Endothelial cell of umbilical vein (primary cell): ENCODE measurements at regions not wholly inside any gene's neighbourhood (a gene's known extent, or its start where the extent isn't known, plus 50 kb on each side); places are given as distances from the start of the nearest gene placed in this dataset.

Source experiments
- BruUV-seq: library from RNA; stranded (reverse); fragments of 400-500 nt; replicated peaks from 2 replicates; lab custom pipeline; 2021; lab: Mats Ljungman, UMichigan
- CTCF ChIA-PET: fragments of 300-600, 350-600 bp; sonication (Branson Sonifier 250); formaldehyde crosslinking; loops from one replicate; lab custom pipeline; 2021; ENCODE audit warnings: antibody characterized with exemption, inconsistent platforms; lab: Charles Lee
- POLR2A ChIA-PET: fragments of 300-600, 350-600 bp; sonication (Branson Sonifier 250); formaldehyde crosslinking; loops from one replicate; lab custom pipeline; 2021; ENCODE audit warnings: antibody characterized with exemption, inconsistent platforms; lab: Charles Lee
- DNase-seq: peaks from one replicate; pipeline ENCODE4 v3.0.0-alpha.2; 2011; ENCODE audit warnings: low read depth, low spot score
- FAIRE-seq: peaks from 2 replicates; lab custom pipeline; 2011; peaks lifted over from hg19 to GRCh38; lab: Jason Lieb, UNC
- H2AFZ ChIP-seq: 2 replicates; pipeline ENCODE4 v1.6.0; 2012; ENCODE audit warnings: low read depth, low read length, control low read depth, inconsistent platforms
- H3K27ac ChIP-seq: 2 replicates; pipeline ENCODE4 v1.5.1; 2011; ENCODE audit warnings: low read depth, mild to moderate bottlenecking, control low read depth, low read length, moderate library complexity; ENCODE audit not compliant: insufficient read depth
- H3K27me3 ChIP-seq, 2 experiments: 2 replicates each; pipeline versions ENCODE4 v1.6.0 to v1.6.1; 2011; ENCODE audit warnings: low read length in 2 of 2, mixed read lengths in 1 of 2; ENCODE audit not compliant: control insufficient read depth in 2 of 2, insufficient read depth in 2 of 2
- H3K36me3 ChIP-seq, 2 experiments: 2 replicates in 1 of 2; 3 replicates in 1 of 2; pipeline ENCODE4 v1.5.1; 2011; ENCODE audit warnings: low read length in 2 of 2, mild to moderate bottlenecking in 1 of 2, moderate library complexity in 1 of 2; ENCODE audit not compliant: control insufficient read depth in 2 of 2, insufficient read depth in 2 of 2; ENCODE audit errors: extremely low read depth in 1 of 2
- H3K4me1 ChIP-seq: 3 replicates; pipeline ENCODE4 v1.5.1; 2011; ENCODE audit warnings: mild to moderate bottlenecking, low read length; ENCODE audit not compliant: control insufficient read depth, insufficient read depth; ENCODE audit errors: extremely low read depth
- H3K4me2 ChIP-seq: 2 replicates; pipeline ENCODE4 v1.6.1; 2011; ENCODE audit warnings: low read length, control low read depth, mixed read lengths; ENCODE audit not compliant: insufficient read depth
- H3K4me3 ChIP-seq, 3 experiments: fragments of 200-600 bp in 1 of 3; sonication (generic), shearing (Covaris generic) in 1 of 3; replicated peaks in 1 of 3; 2 replicates each; pipeline ENCODE4 v1.5.1; 2011 to 2016; ENCODE audit warnings: control low read depth in 3 of 3, low read length in 3 of 3, mild to moderate bottlenecking in 2 of 3, inconsistent platforms in 1 of 3, low read depth in 1 of 3, moderate library complexity in 1 of 3; ENCODE audit not compliant: insufficient read depth in 1 of 3
- H3K79me2 ChIP-seq: 2 replicates; pipeline ENCODE4 v1.6.0; 2012; ENCODE audit warnings: low read length, inconsistent platforms; ENCODE audit not compliant: control insufficient read depth, insufficient read depth
- H3K9ac ChIP-seq: replicated peaks from 2 replicates; pipeline ENCODE3; 2011; ENCODE audit warnings: low read length, control low read depth; ENCODE audit not compliant: insufficient read depth; ENCODE audit errors: extremely low read depth
- H3K9me1 ChIP-seq: replicated peaks from 3 replicates; pipeline ENCODE4 v1.6.0; 2011; ENCODE audit warnings: mild to moderate bottlenecking, low read length; ENCODE audit not compliant: control insufficient read depth, insufficient read depth; ENCODE audit errors: extremely low read depth
- H3K9me3 ChIP-seq: replicated peaks from 2 replicates; pipeline ENCODE4 v1.5.1; 2012; ENCODE audit warnings: low read length, inconsistent platforms; ENCODE audit not compliant: control insufficient read depth, insufficient read depth
- H4K20me1 ChIP-seq: replicated peaks from 2 replicates; pipeline ENCODE3; 2011; ENCODE audit warnings: mild to moderate bottlenecking, low read length; ENCODE audit not compliant: control insufficient read depth, insufficient read depth; ENCODE audit errors: extremely low read depth
- EZH2 ChIP-seq: IDR thresholded peaks from 2 replicates; pipeline ENCODE4 v1.6.1; 2012; ENCODE audit warnings: borderline replicate concordance, low read depth, mild to moderate bottlenecking, moderate library complexity, low read length, inconsistent platforms; ENCODE audit not compliant: severe bottlenecking
- FOS ChIP-seq: IDR thresholded peaks from 2 replicates; pipeline ENCODE4 v1.6.1; 2011; ENCODE audit warnings: mild to moderate bottlenecking, low read length, moderate library complexity, borderline replicate concordance; ENCODE audit not compliant: insufficient read depth
- GATA2 ChIP-seq: IDR thresholded peaks from 2 replicates; pipeline ENCODE4 v1.7.0; 2011; ENCODE audit warnings: low read depth, mild to moderate bottlenecking, moderate library complexity, mixed read lengths, low read length; ENCODE audit not compliant: insufficient read length, insufficient read depth
- JUN ChIP-seq: IDR thresholded peaks from 2 replicates; pipeline ENCODE4 v1.6.1; 2011; ENCODE audit warnings: borderline replicate concordance, low read depth; ENCODE audit not compliant: insufficient read length, insufficient read depth
- MYC ChIP-seq: IDR thresholded peaks from one replicate; pipeline ENCODE4 v1.6.1; 2011; ENCODE audit warnings: mild to moderate bottlenecking, low read depth, low read length
- POLR2A ChIP-seq: IDR thresholded peaks from 2 replicates; pipeline ENCODE4 v1.6.1; 2012; ENCODE audit warnings: low read depth, mild to moderate bottlenecking, control low read depth, low read length
- POLR2AphosphoS5 ChIP-seq: IDR thresholded peaks from 2 replicates; pipeline ENCODE4 v1.6.1; 2012; ENCODE audit warnings: low read depth, mild to moderate bottlenecking, control low read depth, low read length, moderate library complexity; ENCODE audit not compliant: insufficient read depth
- dilution Hi-C: fragments of 300-500 bp; cut with MboI; formaldehyde crosslinking; loops from one replicate; pipeline ENCODE4 v1.15.0; 2019; ENCODE audit warnings: low sequenced_read_pairs; ENCODE audit not compliant: extremely low pct_ligation_motif_present
- intact Hi-C: fragments of 100-400 bp; cut with micrococcal nuclease; formaldehyde crosslinking; loops from one replicate; pipeline ENCODE4 v1.10.0; 2022
- TF ChIP-seq, protein P1 (sequence below), 2 donors: IDR thresholded peaks; 1 replicate in 1 of 2; 2 replicates in 1 of 2; pipeline ENCODE4 v1.5.1; 2011; ENCODE audit warnings: low read length in 2 of 2, mild to moderate bottlenecking in 2 of 2, moderate library complexity in 2 of 2, control low read depth in 1 of 2, inconsistent platforms in 1 of 2, low read depth in 1 of 2; ENCODE audit not compliant: insufficient read depth in 1 of 2; ENCODE audit errors: extremely low read depth in 1 of 2
- TF ChIP-seq, protein P2 (sequence below): IDR thresholded peaks from 2 replicates; pipeline ENCODE4 v1.6.1; 2011; ENCODE audit not compliant: insufficient read depth, insufficient read length

DNA sequence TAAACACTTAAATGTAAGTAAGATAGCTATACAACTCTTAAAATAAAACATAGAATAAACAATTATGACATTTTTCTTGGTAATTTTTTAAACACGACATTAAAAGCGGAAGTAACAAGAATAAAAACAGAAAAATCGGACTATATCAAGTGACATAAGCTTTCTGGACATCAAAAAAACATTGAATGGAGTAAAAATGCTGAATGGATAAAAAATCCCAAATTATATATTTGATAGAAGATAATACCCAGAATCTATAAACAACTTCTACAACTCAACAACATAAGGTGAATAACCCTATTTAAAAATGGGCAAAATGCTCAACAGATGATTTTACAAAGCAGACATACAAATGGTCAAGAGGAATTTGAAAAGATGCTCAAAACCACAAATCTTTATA is 1866.5 kb downstream of the TP53TG3F start:
- no peaks in the 10 kb centered on the region for H3K4me1 ChIP-seq
- BruUV-seq: no TSS peak
- TF ChIP-seq EZH2 (no peak), GATA2 (no peak), JUN (no peak), POLR2A (no peak), POLR2AphosphoS5 (no peak), FOS (no peak), MYC (no peak)
- TF ChIP-seq, protein P1, sequence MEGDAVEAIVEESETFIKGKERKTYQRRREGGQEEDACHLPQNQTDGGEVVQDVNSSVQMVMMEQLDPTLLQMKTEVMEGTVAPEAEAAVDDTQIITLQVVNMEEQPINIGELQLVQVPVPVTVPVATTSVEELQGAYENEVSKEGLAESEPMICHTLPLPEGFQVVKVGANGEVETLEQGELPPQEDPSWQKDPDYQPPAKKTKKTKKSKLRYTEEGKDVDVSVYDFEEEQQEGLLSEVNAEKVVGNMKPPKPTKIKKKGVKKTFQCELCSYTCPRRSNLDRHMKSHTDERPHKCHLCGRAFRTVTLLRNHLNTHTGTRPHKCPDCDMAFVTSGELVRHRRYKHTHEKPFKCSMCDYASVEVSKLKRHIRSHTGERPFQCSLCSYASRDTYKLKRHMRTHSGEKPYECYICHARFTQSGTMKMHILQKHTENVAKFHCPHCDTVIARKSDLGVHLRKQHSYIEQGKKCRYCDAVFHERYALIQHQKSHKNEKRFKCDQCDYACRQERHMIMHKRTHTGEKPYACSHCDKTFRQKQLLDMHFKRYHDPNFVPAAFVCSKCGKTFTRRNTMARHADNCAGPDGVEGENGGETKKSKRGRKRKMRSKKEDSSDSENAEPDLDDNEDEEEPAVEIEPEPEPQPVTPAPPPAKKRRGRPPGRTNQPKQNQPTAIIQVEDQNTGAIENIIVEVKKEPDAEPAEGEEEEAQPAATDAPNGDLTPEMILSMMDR (IDR thresholded peaks at IDR 0.05; ENCODE audit: extremely low read depth in 1 of 2, insufficient read depth in 1 of 2, low read depth in 1 of 2, low read length in 2 of 2): no peak
- TF ChIP-seq, protein P2, sequence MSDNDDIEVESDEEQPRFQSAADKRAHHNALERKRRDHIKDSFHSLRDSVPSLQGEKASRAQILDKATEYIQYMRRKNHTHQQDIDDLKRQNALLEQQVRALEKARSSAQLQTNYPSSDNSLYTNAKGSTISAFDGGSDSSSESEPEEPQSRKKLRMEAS: no peak
- no peak for DNase-seq
- intact Hi-C loops: no loop called here
- H3K27ac ChIP-seq: no peak overlapping the region
- H3K9ac ChIP-seq: no peak overlapping the region
- no peak for FAIRE-seq
- no peak overlapping the region for H3K4me2 ChIP-seq
- H3K9me3 ChIP-seq: no peaks in the 10 kb centered on the region
- no peaks in the 10 kb centered on the region for H4K20me1 ChIP-seq
- H3K9me1 ChIP-seq: no peaks in the 10 kb centered on the region
- no peak overlapping the region for H3K4me3 ChIP-seq
- ChIA-PET CTCF (no interaction called here), POLR2A (no interaction called here)
- dilution Hi-C loops: no loop called here
- H3K36me3 ChIP-seq: no peaks in the 10 kb centered on the region
- H2AFZ ChIP-seq: no peak overlapping the region
- no peaks in the 10 kb centered on the region for H3K27me3 ChIP-seq
- no peaks in the 10 kb centered on the region for H3K79me2 ChIP-seq
